MM.1S (cell line): ENCODE measurements at regions not wholly inside any gene's neighbourhood (a gene's known extent, or its start where the extent isn't known, plus 50 kb on each side); places are given as distances from the start of the nearest gene placed in this dataset.

ENCODE experiments used
- DNase-seq: peaks from one replicate; pipeline ENCODE4 v3.0.0-alpha.2; 2015
- H2AFZ ChIP-seq: fragments of 300-600 bp; sonication (generic); 2 replicates; pipeline ENCODE4 v1.6.0; 2016; ENCODE audit warnings: antibody characterized with exemption, low read length
- H3F3A ChIP-seq: fragments of 300-600 bp; sonication (generic); 2 replicates; pipeline ENCODE4 v1.6.1; 2016; ENCODE audit warnings: mild to moderate bottlenecking, antibody characterized with exemption, low read length, moderate library complexity, mixed read lengths; ENCODE audit not compliant: insufficient read depth
- H3K27ac ChIP-seq: fragments of 300-600 bp; sonication (generic); 2 replicates; pipeline ENCODE4 v1.5.1; 2016; ENCODE audit warnings: mild to moderate bottlenecking, low read length
- H3K27me3 ChIP-seq: fragments of 300-600 bp; sonication (generic); replicated peaks from 2 replicates; pipeline ENCODE4 v1.6.0; 2016; ENCODE audit warnings: low read length; ENCODE audit not compliant: insufficient read depth
- H3K36me3 ChIP-seq: fragments of 300-600 bp; sonication (generic); replicated peaks from 2 replicates; pipeline ENCODE4 v1.6.1; 2016; ENCODE audit warnings: mild to moderate bottlenecking, low read length, mixed read lengths; ENCODE audit not compliant: insufficient read depth
- H3K4me1 ChIP-seq: fragments of 300-600 bp; sonication (generic); 2 replicates; pipeline ENCODE4 v1.6.1; 2016; ENCODE audit warnings: low read length, mixed read lengths
- H3K4me2 ChIP-seq: fragments of 300-600 bp; sonication (generic); 2 replicates; pipeline ENCODE4 v1.6.0; 2016; ENCODE audit warnings: low read depth, low read length
- H3K4me3 ChIP-seq: fragments of 300-600 bp; sonication (generic); 2 replicates; pipeline ENCODE4 v1.5.1; 2016; ENCODE audit warnings: low read length, mixed read lengths
- H3K79me2 ChIP-seq: fragments of 300-600 bp; sonication (generic); 2 replicates; pipeline ENCODE4 v1.6.1; 2016; ENCODE audit warnings: mixed run types, low read length, mixed read lengths
- H3K9ac ChIP-seq: fragments of 300-600 bp; sonication (generic); 2 replicates; pipeline ENCODE4 v1.6.1; 2016; ENCODE audit warnings: low read length, mixed read lengths
- H3K9me2 ChIP-seq: fragments of 300-600 bp; sonication (generic); replicated peaks from 2 replicates; pipeline ENCODE4 v1.6.1; 2016; ENCODE audit warnings: mild to moderate bottlenecking, low read length, mixed read lengths; ENCODE audit not compliant: insufficient read depth
- H3K9me3 ChIP-seq: fragments of 300-600 bp; sonication (generic); replicated peaks from 2 replicates; pipeline ENCODE4 v1.6.1; 2016; ENCODE audit warnings: mild to moderate bottlenecking, low read length, mixed read lengths; ENCODE audit not compliant: insufficient read depth
- H4K20me1 ChIP-seq: fragments of 300-600 bp; sonication (generic); 2 replicates; pipeline ENCODE4 v1.6.1; 2016; ENCODE audit warnings: mild to moderate bottlenecking, low read length, moderate library complexity, mixed read lengths; ENCODE audit not compliant: insufficient read depth
- EZH2 ChIP-seq: fragments of 300-600 bp; sonication (generic); optimal IDR thresholded peaks from 2 replicates; pipeline ENCODE3; 2017; ENCODE audit warnings: low read depth, mild to moderate bottlenecking, antibody characterized with exemption, low read length, mixed read lengths
- EZH2phosphoT487 ChIP-seq: fragments of 300-600 bp; sonication (generic); IDR thresholded peaks from 2 replicates; pipeline ENCODE4 v1.6.1; 2018; ENCODE audit warnings: antibody characterized with exemption, low read length
- TF ChIP-seq, protein P1 (sequence below): fragments of 300-600 bp; sonication (generic); IDR thresholded peaks from 2 replicates; pipeline ENCODE4 v1.5.1; 2016; ENCODE audit warnings: antibody characterized with exemption, low read length, mixed read lengths

DNA sequence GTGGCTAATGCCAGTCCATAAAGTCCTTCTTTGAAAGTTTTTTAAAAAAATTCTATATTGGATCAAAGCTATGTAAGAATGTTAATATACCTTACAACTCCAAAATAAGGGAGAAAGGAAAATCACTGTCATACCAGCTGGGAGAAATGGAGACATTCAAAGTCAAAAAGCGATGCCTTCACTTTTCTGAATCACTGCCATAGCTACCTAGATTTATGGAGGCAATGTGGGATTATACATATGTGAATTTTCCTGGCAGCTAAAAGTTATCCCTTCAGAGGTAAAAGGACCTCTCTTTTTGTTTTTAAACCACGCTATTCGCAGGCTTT is 59.6 kb upstream of the PDE3B start:
- TF ChIP-seq, protein P1, sequence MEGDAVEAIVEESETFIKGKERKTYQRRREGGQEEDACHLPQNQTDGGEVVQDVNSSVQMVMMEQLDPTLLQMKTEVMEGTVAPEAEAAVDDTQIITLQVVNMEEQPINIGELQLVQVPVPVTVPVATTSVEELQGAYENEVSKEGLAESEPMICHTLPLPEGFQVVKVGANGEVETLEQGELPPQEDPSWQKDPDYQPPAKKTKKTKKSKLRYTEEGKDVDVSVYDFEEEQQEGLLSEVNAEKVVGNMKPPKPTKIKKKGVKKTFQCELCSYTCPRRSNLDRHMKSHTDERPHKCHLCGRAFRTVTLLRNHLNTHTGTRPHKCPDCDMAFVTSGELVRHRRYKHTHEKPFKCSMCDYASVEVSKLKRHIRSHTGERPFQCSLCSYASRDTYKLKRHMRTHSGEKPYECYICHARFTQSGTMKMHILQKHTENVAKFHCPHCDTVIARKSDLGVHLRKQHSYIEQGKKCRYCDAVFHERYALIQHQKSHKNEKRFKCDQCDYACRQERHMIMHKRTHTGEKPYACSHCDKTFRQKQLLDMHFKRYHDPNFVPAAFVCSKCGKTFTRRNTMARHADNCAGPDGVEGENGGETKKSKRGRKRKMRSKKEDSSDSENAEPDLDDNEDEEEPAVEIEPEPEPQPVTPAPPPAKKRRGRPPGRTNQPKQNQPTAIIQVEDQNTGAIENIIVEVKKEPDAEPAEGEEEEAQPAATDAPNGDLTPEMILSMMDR, result no peak
- TF ChIP-seq EZH2 (no peak), EZH2phosphoT487 (no peak)
- Histone ChIP-seq H3K9me2 (no peaks in the 10 kb centered on the region), H3K36me3 (no peaks in the 10 kb centered on the region), H3K27me3 (no peaks in the 10 kb centered on the region), H4K20me1 (no peaks in the 10 kb centered on the region), H3F3A (peaks cover 4% of the 10 kb centered on the region), H3K27ac (no peak overlapping the region), H3K4me1 (peaks cover 9% of the 10 kb centered on the region), H2AFZ (no peak overlapping the region), H3K79me2 (no peaks in the 10 kb centered on the region), H3K9me3 (no peaks in the 10 kb centered on the region), H3K4me3 (no peak overlapping the region), H3K4me2 (no peak overlapping the region), H3K9ac (no peak overlapping the region)
- DNase-seq, result no peak

DNA sequence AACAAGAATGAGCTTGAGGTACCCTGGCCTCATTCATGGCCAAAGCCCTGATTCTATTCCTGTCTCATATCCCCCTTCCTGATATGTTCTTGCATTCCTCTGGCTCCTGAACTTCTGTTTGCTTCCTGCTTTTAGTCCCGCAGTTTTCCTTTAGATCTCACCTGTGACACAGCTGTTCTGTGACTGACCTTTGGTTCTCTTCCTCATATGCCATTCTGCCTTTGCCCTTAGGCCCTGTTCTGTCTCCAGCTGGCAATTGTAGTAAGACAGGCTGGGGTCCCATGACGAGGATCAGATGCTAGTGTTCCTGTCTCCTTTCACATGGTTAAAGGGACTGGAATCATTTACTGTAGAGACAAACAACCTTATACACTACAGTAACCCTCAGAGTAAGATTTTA is 59.0 kb upstream of the PDE3B start:
- Histone ChIP-seq H3K9me3 (no peaks in the 10 kb centered on the region), H3K9ac (no peak overlapping the region), H3K4me1 (peaks cover 3% of the 10 kb centered on the region), H2AFZ (no peak overlapping the region), H3K4me2 (no peak overlapping the region), H3K36me3 (no peaks in the 10 kb centered on the region), H4K20me1 (no peaks in the 10 kb centered on the region), H3K4me3 (no peak overlapping the region), H3K27ac (no peak overlapping the region), H3K9me2 (no peaks in the 10 kb centered on the region), H3K79me2 (no peaks in the 10 kb centered on the region), H3F3A (no peaks in the 10 kb centered on the region), H3K27me3 (no peaks in the 10 kb centered on the region)
- DNase-seq, result no peak
- TF ChIP-seq, protein P1, result no peak

DNA sequence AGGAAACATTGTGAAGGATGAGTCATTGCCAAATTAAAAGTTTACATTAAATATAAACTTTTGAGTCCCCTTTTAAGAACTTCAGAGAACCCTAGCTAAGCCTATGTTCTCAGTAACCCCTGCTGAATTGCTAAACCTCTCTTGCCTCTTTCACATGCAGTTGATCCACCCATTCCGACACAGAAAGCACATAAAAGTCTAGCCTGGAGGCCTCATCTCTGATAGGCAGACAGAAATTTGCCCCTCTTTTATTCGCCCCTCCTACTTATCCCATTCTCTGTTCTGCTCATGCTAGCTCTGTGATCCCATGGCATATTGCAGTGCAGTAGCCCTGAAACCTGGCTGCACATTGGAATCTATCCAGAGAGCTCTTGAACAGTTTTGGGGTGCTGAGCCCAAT is 58.2 kb upstream of the PDE3B start:
- Histone ChIP-seq H3F3A (no peaks in the 10 kb centered on the region), H2AFZ (no peak overlapping the region), H3K4me2 (no peak overlapping the region), H3K36me3 (no peaks in the 10 kb centered on the region), H3K9me2 (no peaks in the 10 kb centered on the region), H3K9me3 (no peaks in the 10 kb centered on the region), H3K27ac (no peak overlapping the region), H3K79me2 (no peaks in the 10 kb centered on the region), H4K20me1 (no peaks in the 10 kb centered on the region), H3K4me1 (no peaks in the 10 kb centered on the region), H3K4me3 (no peak overlapping the region), H3K27me3 (no peaks in the 10 kb centered on the region), H3K9ac (no peak overlapping the region)
- DNase-seq, result no peak
- no peak for TF ChIP-seq EZH2phosphoT487
- TF ChIP-seq, protein P1, result no peak
- TF ChIP-seq EZH2, result no peak

DNA sequence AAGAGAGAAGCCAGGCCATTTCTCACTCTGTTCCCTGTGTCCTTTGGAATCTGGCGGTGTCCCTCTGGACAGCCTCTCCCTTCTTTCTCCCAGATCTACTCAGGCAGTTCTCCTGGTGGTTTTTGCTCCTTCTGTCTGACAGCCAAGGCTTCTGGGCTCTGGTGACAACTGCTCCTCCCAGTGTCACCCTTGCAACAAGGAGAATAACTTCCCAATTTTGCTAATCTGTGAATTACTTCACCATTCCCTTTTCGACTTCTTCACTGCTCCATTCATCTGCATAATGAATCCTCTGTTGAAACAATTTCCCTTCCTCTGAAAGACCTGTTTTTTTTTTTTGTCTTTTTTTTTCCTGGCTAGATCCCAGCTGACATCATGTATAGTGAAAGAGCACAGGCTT is 56.3 kb upstream of the PDE3B start:
- Histone ChIP-seq H3K27ac (no peak overlapping the region), H3F3A (no peaks in the 10 kb centered on the region), H3K36me3 (no peaks in the 10 kb centered on the region), H3K4me2 (no peak overlapping the region), H3K4me1 (no peaks in the 10 kb centered on the region), H3K9ac (no peak overlapping the region), H3K9me3 (no peaks in the 10 kb centered on the region), H3K4me3 (no peak overlapping the region), H4K20me1 (no peaks in the 10 kb centered on the region), H2AFZ (no peak overlapping the region), H3K9me2 (no peaks in the 10 kb centered on the region), H3K27me3 (no peaks in the 10 kb centered on the region), H3K79me2 (no peaks in the 10 kb centered on the region)
- TF ChIP-seq, protein P1, result no peak
- TF ChIP-seq EZH2phosphoT487 (no peak), EZH2 (no peak)
- no peak for DNase-seq
